Upper lobe of left lung (tissue), 6 donors: ENCODE measurements at regions not wholly inside any gene's neighbourhood (a gene's known extent, or its start where the extent isn't known, plus 50 kb on each side); places are given as distances from the start of the nearest gene placed in this dataset.

ENCODE experiments used
- ATAC-seq, 2 donors: fragments of 200-7000 bp; cut with Tn5 transposase; one replicate each; pipeline ENCODE4 v1.9.1; 2022; ENCODE audit warnings: mild to moderate bottlenecking in 2 of 2, moderate library complexity in 2 of 2; ENCODE audit not compliant: low FRiP score in 2 of 2
- DNase-seq, 2 donors: peaks; one replicate each; pipeline ENCODE4 v3.0.0-alpha.2; 2019 to 2020
- H3K27ac ChIP-seq, 4 donors: fragments of 200-600 bp; sonication (generic); one replicate each; pipeline ENCODE4 v1.5.1; 2016 to 2019
- H3K27me3 ChIP-seq, 4 donors: fragments of 200-600 bp; sonication (generic); one replicate each; pipeline ENCODE4 v1.5.1; 2017 to 2019
- H3K36me3 ChIP-seq, 4 donors: fragments of 200-600 bp; sonication (generic); one replicate each; pipeline ENCODE4 v1.5.1; 2016 to 2019
- H3K4me1 ChIP-seq, 4 donors: fragments of 200-600 bp; sonication (generic); one replicate each; pipeline ENCODE4 v1.5.1; 2018 to 2019
- H3K4me3 ChIP-seq, 4 donors: fragments of 200-600 bp; sonication (generic); one replicate each; pipeline ENCODE4 v1.5.1; 2017 to 2019; ENCODE audit warnings: mild to moderate bottlenecking in 2 of 4, moderate library complexity in 1 of 4
- H3K9me3 ChIP-seq, 4 donors: fragments of 200-600 bp; sonication (generic); one replicate each; pipeline ENCODE4 v1.5.1; 2018 to 2019
- EP300 ChIP-seq, 4 donors: sonication (generic); formaldehyde crosslinking; IDR thresholded peaks; one replicate each; pipeline ENCODE4 v1.5.1; 2017; ENCODE audit warnings: antibody characterized with exemption in 4 of 4, control low read depth in 2 of 4
- POLR2A ChIP-seq, 4 donors: fragments of 450-650 bp; IDR thresholded peaks; one replicate each; pipeline ENCODE4 v1.5.1; 2016 to 2017; ENCODE audit warnings: antibody characterized with exemption in 4 of 4, mild to moderate bottlenecking in 2 of 4
- POLR2AphosphoS5 ChIP-seq, 2 donors: sonication (generic); formaldehyde crosslinking; IDR thresholded peaks; one replicate each; pipeline ENCODE4 v1.5.1; 2017; ENCODE audit warnings: antibody characterized with exemption in 2 of 2
- WGBS, 2 donors: methylation state at CpG; one replicate each; pipeline ENCODE4 v1.1.5; 2017 to 2018; 5-methylcytosine and 5-hydroxymethylcytosine counted together
- TF ChIP-seq, protein P1 (sequence below), 6 experiments: fragments of 450-650 bp in 4 of 6; fragments of 200-600 bp in 2 of 6; sonication (generic) in 2 of 6; IDR thresholded peaks; one replicate each; pipeline ENCODE4 v1.5.1; 2016 to 2019; ENCODE audit warnings: antibody characterized with exemption in 6 of 6
- donor health status: DM: no; HTN: no; CAD: no; lungs with moderate emphysema.
- donor health status: DM: no; HTN: yes; CAD: no; lungs with severe emphysema.

- Histone ChIP-seq H3K27ac (no peak overlapping the region), H3K9me3 (peaks cover 0 to 18% (median 7%) of the 10 kb centered on the region in 4 donors)
These were observed 136.0 kb upstream of the USP29 start for GRCh38 chr19:56983804-56984203.

DNA sequence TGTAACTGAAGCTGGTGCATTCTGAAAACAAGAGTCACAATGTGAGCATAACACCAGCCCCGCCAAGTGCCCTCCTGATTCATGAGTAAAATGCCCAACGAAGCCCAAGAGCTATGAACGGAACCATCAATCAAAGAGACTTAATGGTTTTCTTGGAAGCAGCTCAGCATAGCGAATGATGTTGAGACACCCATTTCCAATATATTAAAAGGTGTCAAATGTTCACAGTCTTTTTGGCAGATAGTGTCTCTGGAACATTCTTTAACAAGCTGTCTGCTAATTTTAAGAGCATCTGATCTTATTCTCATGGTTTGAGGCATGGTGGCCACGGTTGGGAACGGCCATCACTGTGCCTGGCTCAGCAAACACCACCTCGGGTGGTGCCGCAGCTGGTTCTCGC lies 133.4 kb upstream of the USP29 start:
- H3K9me3 ChIP-seq = peaks cover 0 to 14% (median 7%) of the 10 kb centered on the region in 4 donors
- WGBS, 2 donors = 74% methylated on average over 8 to 9 of the region's 9 CpGs
- H3K4me3 ChIP-seq = no peak overlapping the region
- H3K36me3 ChIP-seq = no peaks in the 10 kb centered on the region
- no peaks in the 10 kb centered on the region for H3K27me3 ChIP-seq
- no peak overlapping the region for H3K27ac ChIP-seq
- H3K4me1 ChIP-seq = no peaks in the 10 kb centered on the region
- ATAC-seq = no peak
- no peak for TF ChIP-seq POLR2A (IDR thresholded peaks at IDR 0.05)
- TF ChIP-seq EP300 (IDR thresholded peaks at IDR 0.05) = no peak
- no peak for TF ChIP-seq POLR2AphosphoS5 (IDR thresholded peaks at IDR 0.05)
- TF ChIP-seq, protein P1, sequence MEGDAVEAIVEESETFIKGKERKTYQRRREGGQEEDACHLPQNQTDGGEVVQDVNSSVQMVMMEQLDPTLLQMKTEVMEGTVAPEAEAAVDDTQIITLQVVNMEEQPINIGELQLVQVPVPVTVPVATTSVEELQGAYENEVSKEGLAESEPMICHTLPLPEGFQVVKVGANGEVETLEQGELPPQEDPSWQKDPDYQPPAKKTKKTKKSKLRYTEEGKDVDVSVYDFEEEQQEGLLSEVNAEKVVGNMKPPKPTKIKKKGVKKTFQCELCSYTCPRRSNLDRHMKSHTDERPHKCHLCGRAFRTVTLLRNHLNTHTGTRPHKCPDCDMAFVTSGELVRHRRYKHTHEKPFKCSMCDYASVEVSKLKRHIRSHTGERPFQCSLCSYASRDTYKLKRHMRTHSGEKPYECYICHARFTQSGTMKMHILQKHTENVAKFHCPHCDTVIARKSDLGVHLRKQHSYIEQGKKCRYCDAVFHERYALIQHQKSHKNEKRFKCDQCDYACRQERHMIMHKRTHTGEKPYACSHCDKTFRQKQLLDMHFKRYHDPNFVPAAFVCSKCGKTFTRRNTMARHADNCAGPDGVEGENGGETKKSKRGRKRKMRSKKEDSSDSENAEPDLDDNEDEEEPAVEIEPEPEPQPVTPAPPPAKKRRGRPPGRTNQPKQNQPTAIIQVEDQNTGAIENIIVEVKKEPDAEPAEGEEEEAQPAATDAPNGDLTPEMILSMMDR (IDR thresholded peaks at IDR 0.05) = no peak
- no peak for DNase-seq

More at GRCh38 chr19:56983804-56984203, 136.0 kb upstream of the USP29 start:
- no peaks in the 10 kb centered on the region for H3K36me3 ChIP-seq
- no peaks in the 10 kb centered on the region for H3K27me3 ChIP-seq
- TF ChIP-seq POLR2A (IDR thresholded peaks at IDR 0.05) (no peak), POLR2AphosphoS5 (IDR thresholded peaks at IDR 0.05) (no peak), EP300 (IDR thresholded peaks at IDR 0.05) (no peak)
- TF ChIP-seq, protein P1 (IDR thresholded peaks at IDR 0.05) = no peak
- H3K4me1 ChIP-seq = no peaks in the 10 kb centered on the region
- 79 to 83% methylated on average over 3 of the region's 3 CpGs for WGBS, 2 donors
- no peak for DNase-seq
- no peak for ATAC-seq
- no peak overlapping the region for H3K4me3 ChIP-seq

DNA sequence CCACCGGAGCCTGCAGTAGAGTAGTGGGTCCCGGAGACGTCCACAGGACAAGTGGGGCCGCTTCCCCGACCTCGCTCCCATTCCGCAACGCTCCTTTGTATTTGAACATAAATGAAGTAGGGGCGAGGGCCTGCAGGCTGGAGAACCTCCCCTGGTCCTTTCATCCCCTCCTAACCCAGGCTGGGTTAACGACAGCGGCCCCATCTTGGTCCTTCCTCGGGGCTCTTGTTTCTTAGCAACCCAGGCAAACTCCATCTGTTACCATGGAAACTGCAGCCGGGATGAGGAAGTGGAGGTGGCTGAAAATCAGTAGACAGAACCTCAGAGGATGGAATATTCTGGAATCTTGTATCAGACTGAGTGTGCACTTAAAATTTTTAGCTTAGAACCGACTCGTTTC lies 132.6 kb upstream of the USP29 start:
- peaks cover 0 to 14% (median 7%) of the 10 kb centered on the region in 4 donors for H3K9me3 ChIP-seq
- no peak for DNase-seq
- H3K27ac ChIP-seq = no peak overlapping the region
- H3K4me3 ChIP-seq = no peak overlapping the region
- TF ChIP-seq POLR2A (IDR thresholded peaks at IDR 0.05) (no peak), POLR2AphosphoS5 (IDR thresholded peaks at IDR 0.05) (no peak), EP300 (IDR thresholded peaks at IDR 0.05) (no peak)
- TF ChIP-seq, protein P1 (IDR thresholded peaks at IDR 0.05) = no peak
- H3K27me3 ChIP-seq = no peaks in the 10 kb centered on the region
- no peak for ATAC-seq
- no peaks in the 10 kb centered on the region for H3K4me1 ChIP-seq
- H3K36me3 ChIP-seq = no peaks in the 10 kb centered on the region
- 74 to 78% methylated on average over 15 of the region's 15 CpGs for WGBS, 2 donors

DNA sequence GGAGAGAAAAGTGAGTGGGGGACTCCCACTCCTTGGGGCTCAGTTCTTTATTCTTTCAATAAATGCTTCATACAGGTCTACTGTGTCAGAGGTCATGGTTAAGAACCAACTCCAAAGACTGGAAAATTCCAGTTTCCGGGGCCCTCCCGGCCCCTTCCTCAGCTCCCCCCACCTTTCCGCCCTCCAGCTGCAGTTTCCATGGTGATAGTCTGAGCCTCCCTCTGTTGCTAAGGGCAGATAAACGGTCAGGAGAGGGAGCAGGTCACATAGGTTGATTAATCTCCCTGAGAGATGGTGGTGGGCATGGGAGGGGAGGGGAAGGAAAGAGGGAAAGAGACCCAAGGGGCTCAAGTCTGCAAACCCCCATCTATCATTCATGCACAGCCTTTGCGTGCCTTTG lies 131.5 kb upstream of the USP29 start:
- TF ChIP-seq POLR2AphosphoS5 (IDR thresholded peaks at IDR 0.05) (no peak), POLR2A (IDR thresholded peaks at IDR 0.05) (no peak), EP300 (IDR thresholded peaks at IDR 0.05) (no peak)
- TF ChIP-seq, protein P1 (IDR thresholded peaks at IDR 0.05) = no peak
- Histone ChIP-seq H3K4me3 (no peak overlapping the region), H3K36me3 (no peaks in the 10 kb centered on the region), H3K27ac (no peak overlapping the region), H3K27me3 (no peaks in the 10 kb centered on the region), H3K9me3 (peaks cover 0 to 14% (median 5%) of the 10 kb centered on the region in 4 donors), H3K4me1 (no peaks in the 10 kb centered on the region)
- ATAC-seq = no peak
- 15 to 26% methylated on average over 5 of the region's 5 CpGs for WGBS, 2 donors
- no peak for DNase-seq

GRCh38 chr19:56991912-56992311 lies 127.9 kb upstream of the USP29 start:
- Histone ChIP-seq H3K27me3 (no peaks in the 10 kb centered on the region), H3K4me3 (no peak overlapping the region), H3K27ac (no peak overlapping the region), H3K4me1 (no peaks in the 10 kb centered on the region), H3K36me3 (no peaks in the 10 kb centered on the region), H3K9me3 (peaks cover 0 to 10% (median 0%) of the 10 kb centered on the region in 4 donors)
- DNase-seq (no peak), ATAC-seq (no peak)
- WGBS, 2 donors = 74 to 81% methylated on average over 7 of the region's 7 CpGs
- TF ChIP-seq, protein P1 (IDR thresholded peaks at IDR 0.05) = no peak
- TF ChIP-seq POLR2A (IDR thresholded peaks at IDR 0.05) (no peak), POLR2AphosphoS5 (IDR thresholded peaks at IDR 0.05) (no peak), EP300 (IDR thresholded peaks at IDR 0.05) (no peak)
